Nephron (organoid): ENCODE measurements at regions not wholly inside any gene's neighbourhood (a gene's known extent, or its start where the extent isn't known, plus 50 kb on each side); places are given as distances from the start of the nearest gene placed in this dataset.
A peak's percentile ranks its signal among the peaks of the same experiment; 100 is the strongest.

ENCODE experiments used
- H3K27ac Mint-ChIP-seq, 3 experiments: 2 replicates each; pipeline ENCODE4 v1.8.0; 2020; ENCODE audit warnings: mixed read lengths in 3 of 3, mild to moderate bottlenecking in 2 of 3, moderate library complexity in 1 of 3
- H3K27me3 Mint-ChIP-seq: 2 replicates; pipeline ENCODE4 v1.8.0; 2021; ENCODE audit warnings: low read depth, mild to moderate bottlenecking, moderate library complexity, mixed read lengths
- H3K36me3 Mint-ChIP-seq: 2 replicates; pipeline ENCODE4 v1.8.0; 2020; ENCODE audit warnings: low read depth, mixed read lengths
- H3K4me1 Mint-ChIP-seq: 2 replicates; pipeline ENCODE4 v1.8.0; 2020; ENCODE audit warnings: mixed read lengths
- H3K4me3 Mint-ChIP-seq, 3 experiments: 2 replicates each; pipeline ENCODE4 v1.8.0; 2020; ENCODE audit warnings: mild to moderate bottlenecking in 3 of 3, mixed read lengths in 3 of 3, moderate library complexity in 2 of 3
- H3K9me3 Mint-ChIP-seq: 2 replicates; pipeline ENCODE4 v1.8.0; 2020; ENCODE audit warnings: mixed read lengths
- TF ChIP-seq, protein P1 (sequence below), 3 experiments: fragments of 200-600 bp; sonication (generic); IDR thresholded peaks; one replicate each; pipeline ENCODE4 v1.5.0; 2021; ENCODE audit warnings: antibody characterized with exemption in 3 of 3; ENCODE audit not compliant: unreplicated experiment in 3 of 3

DNA sequence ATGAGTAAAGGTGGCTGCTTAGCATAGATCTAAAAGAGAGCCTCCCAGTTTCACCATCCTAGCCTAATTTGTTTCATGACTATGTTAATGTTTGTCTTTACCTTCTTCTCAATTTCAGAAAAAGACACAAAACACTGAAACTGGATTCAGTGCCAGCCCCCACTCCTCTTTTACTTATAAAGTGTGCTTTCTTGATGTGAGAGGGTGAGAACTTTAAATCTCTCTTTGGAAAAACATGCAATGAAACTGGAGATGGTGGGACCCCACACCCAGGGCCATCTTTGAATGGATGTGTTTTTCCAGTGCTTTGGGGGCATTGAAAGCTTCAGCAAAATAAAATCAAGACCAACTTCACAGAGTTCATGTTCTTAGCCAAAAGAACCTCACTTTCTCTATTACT is 185.9 kb downstream of the CYRIA start:
- H3K4me1 Mint-ChIP-seq = no peaks in the 10 kb centered on the region
- H3K27ac Mint-ChIP-seq = no peak overlapping the region
- no peaks in the 10 kb centered on the region for H3K36me3 Mint-ChIP-seq
- TF ChIP-seq, protein P1, sequence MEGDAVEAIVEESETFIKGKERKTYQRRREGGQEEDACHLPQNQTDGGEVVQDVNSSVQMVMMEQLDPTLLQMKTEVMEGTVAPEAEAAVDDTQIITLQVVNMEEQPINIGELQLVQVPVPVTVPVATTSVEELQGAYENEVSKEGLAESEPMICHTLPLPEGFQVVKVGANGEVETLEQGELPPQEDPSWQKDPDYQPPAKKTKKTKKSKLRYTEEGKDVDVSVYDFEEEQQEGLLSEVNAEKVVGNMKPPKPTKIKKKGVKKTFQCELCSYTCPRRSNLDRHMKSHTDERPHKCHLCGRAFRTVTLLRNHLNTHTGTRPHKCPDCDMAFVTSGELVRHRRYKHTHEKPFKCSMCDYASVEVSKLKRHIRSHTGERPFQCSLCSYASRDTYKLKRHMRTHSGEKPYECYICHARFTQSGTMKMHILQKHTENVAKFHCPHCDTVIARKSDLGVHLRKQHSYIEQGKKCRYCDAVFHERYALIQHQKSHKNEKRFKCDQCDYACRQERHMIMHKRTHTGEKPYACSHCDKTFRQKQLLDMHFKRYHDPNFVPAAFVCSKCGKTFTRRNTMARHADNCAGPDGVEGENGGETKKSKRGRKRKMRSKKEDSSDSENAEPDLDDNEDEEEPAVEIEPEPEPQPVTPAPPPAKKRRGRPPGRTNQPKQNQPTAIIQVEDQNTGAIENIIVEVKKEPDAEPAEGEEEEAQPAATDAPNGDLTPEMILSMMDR (IDR thresholded peaks at IDR 0.05; ENCODE audit: unreplicated experiment in 3 of 3) = no peak
- no peaks in the 10 kb centered on the region for H3K27me3 Mint-ChIP-seq
- H3K4me3 Mint-ChIP-seq = no peak overlapping the region
- no peaks in the 10 kb centered on the region for H3K9me3 Mint-ChIP-seq

DNA sequence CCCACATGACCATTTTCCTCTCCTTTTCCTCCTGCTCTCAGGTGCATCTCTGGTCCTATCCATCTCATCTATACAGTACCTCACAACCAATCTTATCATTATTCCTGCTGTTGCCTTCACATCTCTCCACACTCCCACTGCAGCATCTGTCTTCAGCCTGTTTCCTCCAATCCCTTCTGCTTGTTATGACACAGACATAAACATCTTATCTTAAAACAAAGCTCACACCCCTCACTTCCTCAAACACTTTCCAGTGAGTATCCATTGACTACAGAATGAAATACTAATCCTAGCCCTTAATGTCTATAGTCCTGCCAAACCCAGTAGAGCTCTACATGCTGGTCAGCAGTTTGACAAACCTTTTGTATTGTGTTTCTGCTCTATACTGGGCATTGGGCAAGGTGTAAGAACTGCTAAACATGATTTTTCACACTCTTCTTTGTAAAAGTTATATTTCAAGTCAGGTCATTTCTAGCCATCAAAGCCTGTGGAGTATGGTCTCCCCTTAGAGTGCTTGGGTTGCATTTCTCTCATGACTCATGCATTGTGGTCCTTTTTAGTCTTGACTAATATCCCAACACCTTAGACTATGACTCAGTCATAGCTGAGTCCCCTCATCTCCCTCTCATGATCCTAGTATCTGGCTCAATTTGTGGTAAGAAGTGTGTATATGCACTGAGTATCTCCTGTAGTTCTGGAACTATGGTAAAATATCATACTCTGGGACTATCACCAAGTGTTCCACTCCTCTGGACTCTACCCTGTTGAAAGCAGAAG is 187.0 kb downstream of the CYRIA start:
- Mint-ChIP-seq H3K27ac (no peak overlapping the region), H3K9me3 (no peaks in the 10 kb centered on the region), H3K4me1 (no peaks in the 10 kb centered on the region), H3K27me3 (no peaks in the 10 kb centered on the region), H3K4me3 (no peak overlapping the region), H3K36me3 (no peaks in the 10 kb centered on the region)
- TF ChIP-seq, protein P1 (IDR thresholded peaks at IDR 0.05; ENCODE audit: unreplicated experiment in 3 of 3) = no peak

DNA sequence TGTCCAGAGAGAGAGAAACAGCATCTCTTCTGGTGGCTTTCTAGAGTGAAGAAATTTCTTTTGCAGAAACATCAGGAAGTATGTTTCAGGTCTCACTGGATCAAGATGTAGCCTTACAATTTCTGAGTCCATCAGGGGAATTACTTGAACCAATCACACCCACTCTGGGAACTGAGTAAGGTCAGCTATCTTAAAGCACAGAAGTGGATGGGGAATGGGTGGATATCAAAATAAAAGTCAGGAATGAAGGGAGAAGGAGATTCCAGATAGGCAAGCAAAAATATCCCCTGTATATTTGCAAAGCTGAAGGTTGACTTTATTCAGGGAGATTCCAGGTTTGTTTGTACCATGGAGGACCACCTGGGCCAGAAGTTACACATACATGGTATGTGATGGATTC is 188.0 kb downstream of the CYRIA start:
- no peak overlapping the region for H3K27ac Mint-ChIP-seq
- H3K4me3 Mint-ChIP-seq = no peak overlapping the region
- no peaks in the 10 kb centered on the region for H3K9me3 Mint-ChIP-seq
- TF ChIP-seq, protein P1 (IDR thresholded peaks at IDR 0.05; ENCODE audit: unreplicated experiment in 3 of 3) = no peak
- no peaks in the 10 kb centered on the region for H3K36me3 Mint-ChIP-seq
- no peaks in the 10 kb centered on the region for H3K4me1 Mint-ChIP-seq
- H3K27me3 Mint-ChIP-seq = no peaks in the 10 kb centered on the region

DNA sequence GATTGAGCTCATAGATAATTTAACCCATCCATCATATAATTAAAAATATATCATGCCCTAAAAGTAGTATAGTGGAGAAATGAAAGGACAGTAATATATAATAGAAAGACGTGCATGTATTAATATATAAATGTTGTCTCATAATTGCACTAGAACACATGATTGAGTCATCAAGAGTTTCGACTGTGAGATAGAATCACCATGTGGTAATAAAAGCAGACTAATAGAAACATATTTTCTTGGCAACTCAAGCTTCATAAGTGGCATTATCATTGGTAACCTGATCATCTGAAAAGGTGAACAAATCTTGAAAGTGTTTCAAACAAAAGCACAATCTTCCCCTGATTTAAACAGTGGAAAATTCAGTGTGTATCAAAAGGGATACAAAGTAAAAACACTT is 188.8 kb downstream of the CYRIA start:
- no peaks in the 10 kb centered on the region for H3K4me1 Mint-ChIP-seq
- H3K27me3 Mint-ChIP-seq = no peaks in the 10 kb centered on the region
- H3K36me3 Mint-ChIP-seq = no peaks in the 10 kb centered on the region
- no peak overlapping the region for H3K4me3 Mint-ChIP-seq
- TF ChIP-seq, protein P1 (IDR thresholded peaks at IDR 0.05; ENCODE audit: unreplicated experiment in 3 of 3) = no peak
- no peak overlapping the region for H3K27ac Mint-ChIP-seq
- no peaks in the 10 kb centered on the region for H3K9me3 Mint-ChIP-seq

DNA sequence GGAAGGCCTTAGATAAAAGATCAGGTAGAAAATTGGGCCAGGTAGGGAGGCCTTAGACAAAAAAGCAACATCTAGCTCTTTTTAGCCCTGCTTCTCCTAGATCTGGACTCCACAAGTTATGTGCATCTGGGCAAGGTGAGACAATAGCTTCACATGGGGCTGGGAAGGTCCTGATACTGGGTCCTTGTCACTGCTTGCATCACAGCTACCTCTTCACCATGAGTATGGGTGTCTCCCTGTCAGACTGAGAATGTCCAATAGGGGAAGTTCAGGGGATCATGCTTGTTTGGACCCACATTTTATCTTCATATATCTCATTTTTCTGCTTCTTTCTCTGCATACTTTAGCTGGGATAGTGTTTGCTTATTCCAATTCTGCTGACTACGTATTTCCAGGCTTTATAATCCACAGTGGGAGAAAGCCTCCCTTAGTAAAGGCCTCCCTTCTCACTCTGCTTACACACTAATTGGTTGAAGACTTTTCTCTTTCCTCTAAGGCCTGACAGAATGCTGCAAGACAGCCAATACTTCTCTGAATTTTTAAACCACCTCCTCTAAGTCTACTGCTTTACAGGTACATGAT is 189.6 kb downstream of the CYRIA start:
- no peak overlapping the region for H3K4me3 Mint-ChIP-seq
- H3K27ac Mint-ChIP-seq = peak overlapping the region in 2 of 3 experiments; percentile 65 to 72
- H3K4me1 Mint-ChIP-seq = no peaks in the 10 kb centered on the region
- H3K36me3 Mint-ChIP-seq = no peaks in the 10 kb centered on the region
- H3K27me3 Mint-ChIP-seq = peaks cover 3% of the 10 kb centered on the region
- H3K9me3 Mint-ChIP-seq = no peaks in the 10 kb centered on the region
- TF ChIP-seq, protein P1 (IDR thresholded peaks at IDR 0.05; ENCODE audit: unreplicated experiment in 3 of 3) = no peak

DNA sequence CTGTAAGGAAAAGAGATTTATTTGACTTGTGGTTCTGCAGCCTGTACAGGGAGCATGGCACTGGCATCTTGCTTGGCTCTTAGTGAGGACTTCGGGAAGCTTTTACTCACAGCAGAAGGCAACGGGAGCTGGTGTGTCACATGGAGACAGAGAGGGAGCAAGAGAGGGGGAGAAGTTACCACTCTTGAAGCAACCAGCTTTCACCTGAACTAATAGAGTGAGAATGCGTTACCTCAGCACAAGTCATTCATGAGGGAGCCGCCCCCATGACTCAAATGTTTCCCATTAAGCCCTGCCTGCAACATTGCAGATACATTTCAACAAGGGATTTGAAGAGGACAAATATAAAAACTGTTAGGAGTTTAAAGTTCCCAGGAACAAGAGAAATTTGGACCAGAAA is 190.0 kb downstream of the CYRIA start:
- H3K4me3 Mint-ChIP-seq = no peak overlapping the region

More for the DNA sequence above, 190.0 kb downstream of the CYRIA start:
- no peaks in the 10 kb centered on the region for H3K36me3 Mint-ChIP-seq
- TF ChIP-seq, protein P1 (IDR thresholded peaks at IDR 0.05; ENCODE audit: unreplicated experiment in 3 of 3) = no peak
- H3K9me3 Mint-ChIP-seq = no peaks in the 10 kb centered on the region
- H3K27me3 Mint-ChIP-seq = peaks cover 3% of the 10 kb centered on the region
- H3K27ac Mint-ChIP-seq = peak overlapping the region in 1 of 3 experiments; percentile 72
- no peaks in the 10 kb centered on the region for H3K4me1 Mint-ChIP-seq
